ENCODE measurements at regions not wholly inside any gene's neighbourhood (a gene's known extent, or its start where the extent isn't known, plus 50 kb on each side); places are given as distances from the start of the nearest gene placed in this dataset.
"Not testable (repeated sequence)": the region's sequence is repeated elsewhere in the genome, so short reads cannot be mapped to it uniquely, and the experiment has no call there.

DNA sequence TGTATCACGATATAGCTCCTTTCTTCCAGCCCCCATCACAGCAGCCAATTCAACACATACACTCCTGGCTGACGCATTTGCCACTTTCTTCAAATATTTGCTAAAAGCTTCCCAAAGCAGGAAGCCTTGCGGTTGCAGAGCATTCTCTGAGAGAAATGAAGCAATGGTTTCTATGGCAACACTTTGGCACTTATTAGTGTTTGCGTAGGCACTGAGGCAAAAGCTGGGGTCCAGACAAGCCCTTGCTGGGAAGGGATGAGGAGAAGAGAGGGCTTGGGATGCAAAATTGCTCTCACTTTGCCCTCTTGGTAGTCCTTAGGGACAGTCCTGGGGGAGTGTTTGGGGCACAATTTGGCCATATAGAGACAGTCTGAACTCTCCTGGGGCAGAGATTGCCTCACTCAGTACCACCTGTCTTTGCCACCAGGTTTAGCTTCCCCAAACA, 55.0 kb upstream of the PAK3 start:
- no peak overlapping the region for H3K4me3 ChIP-seq (ENCODE audit: low read length)
- TF ChIP-seq CTCF (conservative IDR thresholded peaks at IDR 0.05; ENCODE audit: low read length): no peak
- DNase-seq (ENCODE audit: low read depth): peak; percentile 92

DNA sequence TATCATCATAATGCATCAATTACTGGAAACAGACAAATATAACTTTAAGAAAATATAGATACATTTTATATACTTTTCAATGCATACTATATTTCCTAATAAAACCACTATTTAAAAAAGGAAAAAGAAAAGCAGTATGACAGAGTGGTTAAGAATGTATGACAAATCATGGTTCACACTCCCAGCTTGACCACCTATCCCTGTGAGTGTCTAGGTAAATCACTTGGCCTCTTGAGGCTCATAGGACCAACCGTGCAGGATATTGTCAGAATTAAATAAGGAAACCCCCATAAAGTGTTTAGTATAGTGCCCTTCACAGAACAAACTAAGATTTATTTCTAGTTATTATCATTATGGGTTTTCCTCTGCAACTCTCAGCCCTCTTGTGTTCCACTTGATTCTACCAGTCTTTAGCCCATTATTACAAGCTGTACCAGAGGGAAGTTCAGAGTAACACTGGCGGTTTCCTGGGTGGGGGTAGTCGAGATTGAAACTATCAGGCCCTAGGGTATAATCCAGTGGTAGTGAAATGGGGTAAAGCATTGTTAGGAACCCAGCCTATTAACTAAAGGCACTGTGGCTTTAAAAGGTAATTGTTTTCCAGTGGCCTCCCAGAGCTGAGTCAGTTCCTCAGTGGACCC, 55.5 kb upstream of the PAK3 start:
- no peak for TF ChIP-seq CTCF (conservative IDR thresholded peaks at IDR 0.05; ENCODE audit: low read length)
- no peak overlapping the region for H3K4me3 ChIP-seq (ENCODE audit: low read length)
- DNase-seq (ENCODE audit: low read depth): peak; percentile 30

GRCh38 chrX:111039606-111040005, 56.4 kb upstream of the PAK3 start:
- no peak for DNase-seq (ENCODE audit: low read depth)
- TF ChIP-seq CTCF (conservative IDR thresholded peaks at IDR 0.05; ENCODE audit: low read length): no peak
- no peak overlapping the region for H3K4me3 ChIP-seq (ENCODE audit: low read length)

DNA sequence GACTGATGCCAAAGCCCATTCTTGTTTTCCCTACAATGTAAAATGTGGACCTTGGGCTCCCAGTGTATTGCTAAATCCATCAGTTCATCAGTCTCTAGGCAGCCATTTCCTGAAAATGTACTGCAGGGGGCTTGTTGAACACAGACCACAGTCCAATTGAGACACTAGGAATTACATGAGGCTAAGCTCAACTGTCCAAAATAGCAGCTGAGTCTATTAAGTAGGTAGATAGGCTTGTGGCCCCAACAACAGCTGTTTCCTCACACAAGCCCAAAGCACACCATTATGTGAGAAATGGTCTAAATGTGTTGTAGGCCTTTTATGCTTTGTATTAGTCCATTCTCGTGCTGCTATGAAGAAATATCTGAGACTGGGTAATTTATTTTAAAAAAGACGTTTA, 60.0 kb upstream of the PAK3 start:
- TF ChIP-seq CTCF (conservative IDR thresholded peaks at IDR 0.05; ENCODE audit: low read length): no peak
- no peak for DNase-seq (ENCODE audit: low read depth)
- H3K4me3 ChIP-seq (ENCODE audit: low read length): no peak overlapping the region

GRCh38 chrX:111035256-111035655, 60.7 kb upstream of the PAK3 start:
- no peak for DNase-seq (ENCODE audit: low read depth)
- H3K4me3 ChIP-seq (ENCODE audit: low read length): no peak overlapping the region
- TF ChIP-seq CTCF (conservative IDR thresholded peaks at IDR 0.05; ENCODE audit: low read length): no peak

- H3K4me3 ChIP-seq (ENCODE audit: low read length); DNase-seq (ENCODE audit: low read depth): not testable (repeated sequence)
These were observed 73.0 kb upstream of the PAK3 start for GRCh38 chrX:111022998-111023397.

- no peak for DNase-seq (ENCODE audit: low read depth)
- TF ChIP-seq CTCF (conservative IDR thresholded peaks at IDR 0.05; ENCODE audit: low read length): no peak
- no peak overlapping the region for H3K4me3 ChIP-seq (ENCODE audit: low read length)
These were observed 75.7 kb upstream of the PAK3 start for GRCh38 chrX:111020283-111020682.
